ENCODE measurements at regions not wholly inside any gene's neighbourhood (a gene's known extent, or its start where the extent isn't known, plus 50 kb on each side); places are given as distances from the start of the nearest gene placed in this dataset.
"Not testable (repeated sequence)": the region's sequence is repeated elsewhere in the genome, so short reads cannot be mapped to it uniquely, and the experiment has no call there.

DNA sequence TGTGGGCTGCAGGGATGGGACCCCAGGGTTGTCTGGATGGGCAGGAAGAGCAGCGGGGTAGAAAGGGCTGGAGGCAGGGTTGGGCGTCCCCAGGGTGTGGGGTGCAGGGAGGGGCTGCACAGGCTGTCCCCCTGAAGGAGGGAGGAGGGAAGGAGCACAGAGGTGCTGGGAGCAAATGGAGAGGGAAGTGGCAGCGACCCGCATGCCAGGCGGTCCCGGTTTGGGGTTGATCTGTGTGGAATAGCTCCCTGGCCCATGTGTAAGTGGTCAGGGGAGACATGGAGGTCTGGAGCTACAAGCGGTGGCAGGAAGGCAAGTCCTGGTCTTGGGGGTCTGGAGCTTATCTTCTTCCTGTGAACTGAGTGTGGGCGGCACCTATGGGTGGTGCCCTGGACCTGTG lies 532.0 kb downstream of the GOLGA6L6 start:
- TF ChIP-seq, protein P1, sequence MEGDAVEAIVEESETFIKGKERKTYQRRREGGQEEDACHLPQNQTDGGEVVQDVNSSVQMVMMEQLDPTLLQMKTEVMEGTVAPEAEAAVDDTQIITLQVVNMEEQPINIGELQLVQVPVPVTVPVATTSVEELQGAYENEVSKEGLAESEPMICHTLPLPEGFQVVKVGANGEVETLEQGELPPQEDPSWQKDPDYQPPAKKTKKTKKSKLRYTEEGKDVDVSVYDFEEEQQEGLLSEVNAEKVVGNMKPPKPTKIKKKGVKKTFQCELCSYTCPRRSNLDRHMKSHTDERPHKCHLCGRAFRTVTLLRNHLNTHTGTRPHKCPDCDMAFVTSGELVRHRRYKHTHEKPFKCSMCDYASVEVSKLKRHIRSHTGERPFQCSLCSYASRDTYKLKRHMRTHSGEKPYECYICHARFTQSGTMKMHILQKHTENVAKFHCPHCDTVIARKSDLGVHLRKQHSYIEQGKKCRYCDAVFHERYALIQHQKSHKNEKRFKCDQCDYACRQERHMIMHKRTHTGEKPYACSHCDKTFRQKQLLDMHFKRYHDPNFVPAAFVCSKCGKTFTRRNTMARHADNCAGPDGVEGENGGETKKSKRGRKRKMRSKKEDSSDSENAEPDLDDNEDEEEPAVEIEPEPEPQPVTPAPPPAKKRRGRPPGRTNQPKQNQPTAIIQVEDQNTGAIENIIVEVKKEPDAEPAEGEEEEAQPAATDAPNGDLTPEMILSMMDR (IDR thresholded peaks at IDR 0.05) = not testable (repeated sequence)
- TF ChIP-seq POLR2A, EP300 (IDR thresholded peaks at IDR 0.05): not testable (repeated sequence)

All from upper lobe of left lung (tissue), 4 donors.